H54 (cell line): ENCODE measurements at regions not wholly inside any gene's neighbourhood (a gene's known extent, or its start where the extent isn't known, plus 50 kb on each side); places are given as distances from the start of the nearest gene placed in this dataset.

ENCODE experiments used
- DNase-seq: peaks from one replicate; pipeline ENCODE4 v3.0.0; 2011; ENCODE audit warnings: low spot score, mixed read lengths; ENCODE audit not compliant: insufficient read length
- FAIRE-seq: peaks from 3 replicates; lab custom pipeline; 2011; peaks lifted over from hg19 to GRCh38; lab: Jason Lieb, UNC
- POLR2A ChIP-seq: IDR thresholded peaks from 2 replicates; pipeline ENCODE4 v1.6.1; 2011; ENCODE audit warnings: low read depth, mild to moderate bottlenecking, low read length

- no peak for DNase-seq
- no peak for TF ChIP-seq POLR2A
- no peak for FAIRE-seq
These were observed 175.7 kb upstream of the ARL4C start for GRCh38 chr2:234672498-234673150.

- no peak for DNase-seq
- no peak for FAIRE-seq
- TF ChIP-seq POLR2A: no peak
These were observed 174.8 kb upstream of the ARL4C start for GRCh38 chr2:234671716-234672115.

- DNase-seq: no peak
- FAIRE-seq: no peak
- TF ChIP-seq POLR2A: no peak
These were observed 174.3 kb upstream of the ARL4C start for GRCh38 chr2:234671231-234671630.

GRCh38 chr2:234670806-234671205 is 173.9 kb upstream of the ARL4C start:
- TF ChIP-seq POLR2A: no peak
- FAIRE-seq (no peak), DNase-seq (no peak)

- no peak for TF ChIP-seq POLR2A
- FAIRE-seq: peak; percentile 33
- DNase-seq: peak; percentile 53
These were observed 173.2 kb upstream of the ARL4C start for GRCh38 chr2:234670052-234670451.

GRCh38 chr2:234669621-234670020 is 172.7 kb upstream of the ARL4C start:
- no peak for TF ChIP-seq POLR2A
- no peak for DNase-seq
- no peak for FAIRE-seq

- DNase-seq: no peak
- FAIRE-seq: no peak
- TF ChIP-seq POLR2A: no peak
These were observed 172.1 kb upstream of the ARL4C start for GRCh38 chr2:234669001-234669400.

GRCh38 chr2:234666911-234667310 is 170.0 kb upstream of the ARL4C start:
- no peak for DNase-seq
- TF ChIP-seq POLR2A: no peak
- FAIRE-seq: no peak

- FAIRE-seq (no peak), DNase-seq (no peak)
- TF ChIP-seq POLR2A: no peak
These were observed 168.4 kb upstream of the ARL4C start for GRCh38 chr2:234665304-234665703.

- no peak for TF ChIP-seq POLR2A
- FAIRE-seq: no peak
- no peak for DNase-seq
These were observed 165.0 kb upstream of the ARL4C start for GRCh38 chr2:234661849-234662248.

- no peak for TF ChIP-seq POLR2A
- FAIRE-seq: no peak
- DNase-seq: no peak
These were observed 164.3 kb upstream of the ARL4C start for GRCh38 chr2:234661175-234661574.

GRCh38 chr2:234655706-234656105 is 158.8 kb upstream of the ARL4C start:
- FAIRE-seq: no peak
- no peak for TF ChIP-seq POLR2A
- no peak for DNase-seq

GRCh38 chr2:234650911-234651310 is 154.0 kb upstream of the ARL4C start:
- FAIRE-seq (no peak), DNase-seq (no peak)
- no peak for TF ChIP-seq POLR2A

GRCh38 chr2:234649951-234650350 is 153.1 kb upstream of the ARL4C start:
- DNase-seq (no peak), FAIRE-seq (no peak)
- no peak for TF ChIP-seq POLR2A

GRCh38 chr2:234643407-234643806 is 146.5 kb upstream of the ARL4C start:
- TF ChIP-seq POLR2A: no peak
- FAIRE-seq: no peak
- DNase-seq: no peak
